ENCODE measurements at regions not wholly inside any gene's neighbourhood (a gene's known extent, or its start where the extent isn't known, plus 50 kb on each side); places are given as distances from the start of the nearest gene placed in this dataset.

DNA sequence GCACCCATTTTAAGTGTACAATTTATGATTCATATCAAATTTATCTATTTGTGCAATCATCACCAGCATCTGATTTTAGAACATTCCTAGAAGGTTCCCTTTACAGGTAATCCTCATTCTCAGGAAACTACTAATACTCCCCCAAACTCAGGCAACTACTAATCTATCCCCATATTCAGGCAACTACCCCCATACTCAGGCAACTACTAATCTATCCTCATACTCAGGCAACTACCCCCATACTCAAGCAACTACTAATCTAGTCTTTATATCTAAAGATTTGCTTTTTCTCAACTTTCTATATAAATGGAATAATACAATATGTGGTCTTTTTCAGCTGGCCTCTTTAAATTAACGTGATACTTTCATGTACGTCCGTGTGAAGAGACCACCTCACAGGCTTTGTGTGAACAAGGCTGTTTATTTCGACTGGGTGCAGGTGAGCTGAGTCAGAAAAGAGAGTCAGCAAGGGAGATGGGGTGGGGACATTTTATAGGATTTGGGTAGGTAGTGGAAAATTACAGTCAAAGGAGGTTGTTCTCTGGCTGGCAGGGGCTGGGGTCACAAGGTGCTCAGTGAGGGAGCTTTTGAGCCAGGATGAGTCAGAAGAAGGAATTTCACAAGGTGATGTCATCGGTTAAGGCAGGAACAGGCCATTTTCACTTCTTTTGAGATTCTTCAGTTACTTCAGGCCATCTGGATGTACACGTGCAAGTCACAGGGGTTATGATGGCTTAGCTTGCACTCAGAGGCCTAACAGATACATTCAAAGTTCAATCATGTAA lies 1444.5 kb upstream of the CADM2 start:
- DNase-seq (ENCODE audit: low spot score), result no peak

GRCh38 chr3:83515123-83515522 lies 1443.7 kb upstream of the CADM2 start:
- DNase-seq (ENCODE audit: low spot score), result no peak

DNA sequence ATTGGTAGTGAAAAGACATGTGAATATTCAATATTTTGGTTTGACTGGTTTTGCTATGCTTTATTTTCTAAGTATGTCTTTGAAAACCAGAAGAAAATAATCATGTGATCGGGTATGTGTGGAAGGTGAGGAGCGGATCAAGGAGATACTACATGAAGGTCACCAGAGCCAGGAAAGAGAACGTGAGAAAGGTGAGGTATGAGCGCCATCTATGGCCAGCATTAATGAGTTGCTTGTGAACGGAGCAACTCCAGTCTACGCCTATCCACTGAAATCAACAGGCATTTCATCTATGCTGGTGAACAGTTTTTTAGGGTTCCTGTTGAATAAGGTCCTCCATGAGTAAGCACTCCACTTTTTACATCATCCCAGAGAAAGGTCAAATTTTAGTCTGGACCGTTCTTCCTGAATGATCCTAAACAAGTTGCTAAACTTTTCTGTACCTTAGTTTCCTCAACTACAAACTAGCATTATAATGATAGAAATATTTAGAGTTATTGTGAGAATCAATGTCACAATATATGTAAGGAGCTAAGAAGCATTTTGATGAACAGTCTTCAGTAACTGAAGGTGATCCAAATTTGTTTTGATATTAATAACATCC lies 1435.2 kb upstream of the CADM2 start:
- peak; percentile 42 for DNase-seq (ENCODE audit: low spot score)

- DNase-seq (ENCODE audit: low spot score), result no peak
These were observed 1433.9 kb upstream of the CADM2 start for GRCh38 chr3:83524901-83525300.

DNA sequence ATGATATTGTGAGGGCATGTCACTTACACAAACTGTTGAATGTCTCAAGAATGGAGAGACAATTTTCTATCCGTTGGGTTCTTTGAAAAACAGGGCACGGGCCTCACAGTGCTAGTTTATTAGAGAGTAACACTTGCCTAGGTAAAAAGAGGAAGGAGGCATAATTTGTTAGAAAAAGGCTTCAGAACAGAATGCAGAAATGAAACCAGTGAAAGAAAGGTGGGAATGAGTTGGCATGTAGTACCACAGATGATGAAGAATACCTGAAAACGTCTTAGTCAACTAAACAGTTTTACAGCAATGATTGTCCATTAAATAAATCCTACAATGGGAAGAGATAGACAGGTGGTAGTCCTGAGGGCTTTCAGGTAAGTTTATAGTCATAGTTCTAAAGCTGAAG lies 1399.7 kb upstream of the CADM2 start:
- DNase-seq (ENCODE audit: low spot score), result no peak

GRCh38 chr3:83567935-83568334 lies 1390.9 kb upstream of the CADM2 start:
- no peak for DNase-seq (ENCODE audit: low spot score)

GRCh38 chr3:83581546-83581945 lies 1377.2 kb upstream of the CADM2 start:
- DNase-seq (ENCODE audit: low spot score), result no peak

- DNase-seq (ENCODE audit: low spot score), result no peak
These were observed 1357.1 kb upstream of the CADM2 start for GRCh38 chr3:83601704-83602103.

GRCh38 chr3:83622526-83622925 lies 1336.3 kb upstream of the CADM2 start:
- no peak for DNase-seq (ENCODE audit: low spot score)

GRCh38 chr3:83625261-83625660 lies 1333.5 kb upstream of the CADM2 start:
- no peak for DNase-seq (ENCODE audit: low spot score)

GRCh38 chr3:83628471-83628870 lies 1330.3 kb upstream of the CADM2 start:
- no peak for DNase-seq (ENCODE audit: low spot score)

DNA sequence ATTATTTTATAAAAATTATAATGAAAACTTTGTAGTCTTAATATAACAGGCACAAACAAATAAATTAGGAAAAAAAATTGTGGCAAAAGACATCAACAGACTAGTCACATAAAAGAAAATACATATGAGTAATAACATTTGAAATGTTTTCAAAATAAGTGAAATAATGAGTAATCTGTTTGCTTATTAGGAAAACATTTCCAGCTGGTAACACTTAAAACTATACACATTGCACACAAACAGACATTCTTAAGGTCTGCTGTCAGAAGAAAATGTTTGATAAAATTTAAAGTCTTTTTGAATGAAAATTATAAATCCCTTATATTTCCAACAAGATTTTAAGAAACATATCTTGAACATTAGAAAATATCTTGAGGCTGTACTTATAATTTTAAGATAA lies 1326.3 kb upstream of the CADM2 start:
- no peak for DNase-seq (ENCODE audit: low spot score)

DNA sequence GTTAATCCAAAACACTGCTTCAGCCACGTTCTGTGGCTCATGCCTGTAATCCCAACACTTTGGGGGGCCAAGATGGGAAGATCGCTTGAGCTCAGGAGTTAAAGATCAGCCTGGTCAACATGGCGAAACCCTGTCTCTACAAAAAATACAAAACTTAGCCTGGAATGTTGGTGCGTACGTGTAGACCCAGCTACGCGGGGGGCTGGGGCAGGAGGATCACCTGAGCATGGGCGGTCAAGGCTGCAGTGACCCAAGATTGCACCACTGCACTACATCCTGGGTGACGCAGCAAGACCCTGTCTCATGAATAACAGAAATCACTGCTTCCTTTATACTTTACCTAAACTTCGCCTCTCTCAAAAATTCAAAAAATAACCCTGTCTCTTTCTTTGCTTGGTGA lies 1325.0 kb upstream of the CADM2 start:
- DNase-seq (ENCODE audit: low spot score), result no peak

GRCh38 chr3:83649692-83650091 lies 1309.1 kb upstream of the CADM2 start:
- DNase-seq (ENCODE audit: low spot score), result no peak

GRCh38 chr3:83655083-83655482 lies 1303.7 kb upstream of the CADM2 start:
- DNase-seq (ENCODE audit: low spot score), result no peak

DNA sequence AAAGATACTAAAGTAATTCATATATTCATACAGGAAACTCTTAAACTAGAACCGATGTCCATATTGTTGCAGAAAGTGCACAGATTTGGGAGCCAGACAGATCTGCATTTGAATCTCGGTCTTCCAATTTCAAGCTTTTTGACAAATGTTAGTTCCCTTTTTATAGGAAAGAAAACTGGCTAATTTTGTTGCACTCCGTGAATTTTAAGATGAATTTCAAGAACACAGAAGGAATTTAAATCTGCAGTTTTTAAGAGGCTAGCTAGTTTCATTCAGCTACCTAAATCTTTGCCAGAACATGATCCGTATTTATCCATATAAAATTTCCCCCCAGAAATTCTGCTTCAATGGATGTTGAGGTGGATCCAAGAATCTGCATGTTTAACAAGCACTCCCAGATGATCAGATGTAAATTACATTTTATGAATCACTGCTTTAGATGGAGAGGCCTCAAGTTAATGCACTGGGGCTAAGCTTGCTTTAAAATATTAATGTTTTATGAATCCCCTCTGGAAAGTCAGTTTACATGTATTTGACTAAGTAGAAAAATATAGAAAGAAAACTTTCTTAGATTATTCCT lies 1296.3 kb upstream of the CADM2 start:
- DNase-seq (ENCODE audit: low spot score), result no peak

DNA sequence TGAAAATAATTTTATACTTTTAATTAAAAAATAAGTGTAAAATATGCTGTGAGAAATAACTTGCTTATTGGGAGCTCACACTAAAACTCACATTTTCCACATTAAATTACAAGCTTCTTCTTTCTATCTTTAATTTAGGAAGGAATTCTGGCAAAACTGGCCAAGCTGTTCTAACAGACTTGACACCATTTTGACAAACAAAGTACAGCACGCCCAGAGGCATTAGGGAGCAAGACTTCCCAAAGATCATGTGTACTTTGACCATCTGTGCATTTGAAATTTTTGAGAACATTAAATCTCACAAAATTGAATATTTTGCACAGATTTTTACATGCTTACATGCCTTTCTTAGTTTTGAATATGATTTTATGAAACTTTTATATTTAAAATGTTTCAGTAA lies 1288.4 kb upstream of the CADM2 start:
- no peak for DNase-seq (ENCODE audit: low spot score)

DNA sequence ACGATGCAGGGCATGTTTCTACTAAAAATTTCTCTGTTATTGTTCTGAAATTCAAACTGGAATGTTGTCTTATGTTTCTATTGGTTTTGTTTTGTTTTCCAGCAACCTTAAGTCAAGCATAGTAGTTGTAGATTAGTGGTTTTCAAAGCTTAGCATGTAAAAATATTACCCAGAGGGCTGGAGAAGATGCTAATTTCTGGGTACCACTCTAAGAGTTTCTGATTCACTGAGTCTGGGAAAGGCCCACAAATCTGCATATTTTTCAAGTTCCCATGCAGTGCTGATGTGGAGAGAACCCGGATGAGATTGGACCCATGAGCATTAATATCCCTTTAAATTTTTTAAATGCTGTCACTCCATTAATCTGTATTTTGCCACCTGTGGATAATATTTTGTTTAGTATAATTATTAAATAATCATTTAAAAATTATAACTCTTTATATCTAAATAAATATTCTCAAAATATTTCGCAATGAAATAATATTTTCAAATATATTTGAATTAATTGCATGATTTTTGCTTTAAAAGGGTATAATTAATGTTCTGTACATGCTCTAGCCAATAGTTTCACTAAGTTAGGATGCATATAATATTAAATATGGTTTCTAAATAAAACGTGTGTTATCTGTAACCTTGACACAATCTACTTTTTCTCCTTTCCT lies 1274.7 kb upstream of the CADM2 start:
- no peak for DNase-seq (ENCODE audit: low spot score)

GRCh38 chr3:83706669-83707068 lies 1252.1 kb upstream of the CADM2 start:
- DNase-seq (ENCODE audit: low spot score), result no peak

- DNase-seq (ENCODE audit: low spot score), result no peak
These were observed 1243.5 kb upstream of the CADM2 start for GRCh38 chr3:83715307-83715706.

- DNase-seq (ENCODE audit: low spot score), result no peak
These were observed 1229.2 kb upstream of the CADM2 start for GRCh38 chr3:83729576-83729975.

DNA sequence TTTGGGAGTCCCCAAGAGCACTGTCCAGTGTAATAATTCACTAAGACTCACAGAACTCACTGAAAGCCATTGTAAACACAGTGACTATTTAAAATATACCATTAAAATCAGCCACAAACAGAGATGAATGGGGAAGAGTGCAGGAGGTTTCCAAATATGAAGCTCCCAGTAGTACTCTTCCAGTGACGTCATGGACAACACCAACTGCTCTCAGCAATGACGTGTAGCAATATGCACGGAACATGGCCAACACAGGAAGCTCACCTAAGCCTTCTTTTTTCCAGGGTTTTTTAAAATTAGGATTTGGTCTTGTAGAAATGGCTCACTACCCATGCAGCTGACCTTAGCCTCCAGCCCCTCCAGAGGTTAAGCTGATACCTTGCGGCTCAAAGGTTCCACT lies 1224.1 kb upstream of the CADM2 start:
- no peak for DNase-seq (ENCODE audit: low spot score)

GRCh38 chr3:83738202-83738601 lies 1220.6 kb upstream of the CADM2 start:
- DNase-seq (ENCODE audit: low spot score), result no peak
